ENCODE measurements at regions not wholly inside any gene's neighbourhood (a gene's known extent, or its start where the extent isn't known, plus 50 kb on each side); places are given as distances from the start of the nearest gene placed in this dataset.

- TF ChIP-seq, protein P1, sequence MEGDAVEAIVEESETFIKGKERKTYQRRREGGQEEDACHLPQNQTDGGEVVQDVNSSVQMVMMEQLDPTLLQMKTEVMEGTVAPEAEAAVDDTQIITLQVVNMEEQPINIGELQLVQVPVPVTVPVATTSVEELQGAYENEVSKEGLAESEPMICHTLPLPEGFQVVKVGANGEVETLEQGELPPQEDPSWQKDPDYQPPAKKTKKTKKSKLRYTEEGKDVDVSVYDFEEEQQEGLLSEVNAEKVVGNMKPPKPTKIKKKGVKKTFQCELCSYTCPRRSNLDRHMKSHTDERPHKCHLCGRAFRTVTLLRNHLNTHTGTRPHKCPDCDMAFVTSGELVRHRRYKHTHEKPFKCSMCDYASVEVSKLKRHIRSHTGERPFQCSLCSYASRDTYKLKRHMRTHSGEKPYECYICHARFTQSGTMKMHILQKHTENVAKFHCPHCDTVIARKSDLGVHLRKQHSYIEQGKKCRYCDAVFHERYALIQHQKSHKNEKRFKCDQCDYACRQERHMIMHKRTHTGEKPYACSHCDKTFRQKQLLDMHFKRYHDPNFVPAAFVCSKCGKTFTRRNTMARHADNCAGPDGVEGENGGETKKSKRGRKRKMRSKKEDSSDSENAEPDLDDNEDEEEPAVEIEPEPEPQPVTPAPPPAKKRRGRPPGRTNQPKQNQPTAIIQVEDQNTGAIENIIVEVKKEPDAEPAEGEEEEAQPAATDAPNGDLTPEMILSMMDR (conservative IDR thresholded peaks at IDR 0.05; ENCODE audit: low read depth in 2 of 2) = no peak
- TF ChIP-seq REST (IDR thresholded peaks at IDR 0.05; ENCODE audit: unreplicated experiment) (no peak), POLR2AphosphoS5 (IDR thresholded peaks at IDR 0.05; ENCODE audit: low read depth) (no peak)
- TF ChIP-seq, protein P2, sequence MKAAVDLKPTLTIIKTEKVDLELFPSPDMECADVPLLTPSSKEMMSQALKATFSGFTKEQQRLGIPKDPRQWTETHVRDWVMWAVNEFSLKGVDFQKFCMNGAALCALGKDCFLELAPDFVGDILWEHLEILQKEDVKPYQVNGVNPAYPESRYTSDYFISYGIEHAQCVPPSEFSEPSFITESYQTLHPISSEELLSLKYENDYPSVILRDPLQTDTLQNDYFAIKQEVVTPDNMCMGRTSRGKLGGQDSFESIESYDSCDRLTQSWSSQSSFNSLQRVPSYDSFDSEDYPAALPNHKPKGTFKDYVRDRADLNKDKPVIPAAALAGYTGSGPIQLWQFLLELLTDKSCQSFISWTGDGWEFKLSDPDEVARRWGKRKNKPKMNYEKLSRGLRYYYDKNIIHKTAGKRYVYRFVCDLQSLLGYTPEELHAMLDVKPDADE (IDR thresholded peaks at IDR 0.05) = no peak
Measured at GRCh38 chr13:103312467-103312866, 246.2 kb upstream of the SLC10A2 start.

Data from GM23338 (cell line).